PC-9 (cell line): ENCODE measurements at regions not wholly inside any gene's neighbourhood (a gene's known extent, or its start where the extent isn't known, plus 50 kb on each side); places are given as distances from the start of the nearest gene placed in this dataset.

Experiments
- EZH2 ChIP-seq: fragments of 200-600 bp; sonication (generic); IDR thresholded peaks from 2 replicates; pipeline ENCODE4 v1.8.0; 2017; ENCODE audit warnings: antibody characterized with exemption, low read depth
- TF ChIP-seq, protein P1 (sequence below): fragments of 200-600 bp; sonication (generic); conservative IDR thresholded peaks from 2 replicates; pipeline ENCODE4 v1.6.1; 2017; ENCODE audit warnings: mixed run types, antibody characterized with exemption, mild to moderate bottlenecking, moderate library complexity

GRCh38 chr4:25528391-25528790, 127.3 kb upstream of the SLC34A2 start:
- no peak for TF ChIP-seq EZH2
- TF ChIP-seq, protein P1, sequence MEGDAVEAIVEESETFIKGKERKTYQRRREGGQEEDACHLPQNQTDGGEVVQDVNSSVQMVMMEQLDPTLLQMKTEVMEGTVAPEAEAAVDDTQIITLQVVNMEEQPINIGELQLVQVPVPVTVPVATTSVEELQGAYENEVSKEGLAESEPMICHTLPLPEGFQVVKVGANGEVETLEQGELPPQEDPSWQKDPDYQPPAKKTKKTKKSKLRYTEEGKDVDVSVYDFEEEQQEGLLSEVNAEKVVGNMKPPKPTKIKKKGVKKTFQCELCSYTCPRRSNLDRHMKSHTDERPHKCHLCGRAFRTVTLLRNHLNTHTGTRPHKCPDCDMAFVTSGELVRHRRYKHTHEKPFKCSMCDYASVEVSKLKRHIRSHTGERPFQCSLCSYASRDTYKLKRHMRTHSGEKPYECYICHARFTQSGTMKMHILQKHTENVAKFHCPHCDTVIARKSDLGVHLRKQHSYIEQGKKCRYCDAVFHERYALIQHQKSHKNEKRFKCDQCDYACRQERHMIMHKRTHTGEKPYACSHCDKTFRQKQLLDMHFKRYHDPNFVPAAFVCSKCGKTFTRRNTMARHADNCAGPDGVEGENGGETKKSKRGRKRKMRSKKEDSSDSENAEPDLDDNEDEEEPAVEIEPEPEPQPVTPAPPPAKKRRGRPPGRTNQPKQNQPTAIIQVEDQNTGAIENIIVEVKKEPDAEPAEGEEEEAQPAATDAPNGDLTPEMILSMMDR: no peak
